CD14-positive monocyte (primary cell): ENCODE measurements at regions not wholly inside any gene's neighbourhood (a gene's known extent, or its start where the extent isn't known, plus 50 kb on each side); places are given as distances from the start of the nearest gene placed in this dataset.
A peak's percentile ranks its signal among the peaks of the same experiment; 100 is the strongest.

Experiments
- DNase-seq, 3 donors: peaks; one replicate each; pipeline ENCODE4 v3.0.0-alpha.2; 2011 to 2022
- H2AFZ ChIP-seq: 2 replicates; pipeline ENCODE4 v1.6.0; 2012; ENCODE audit warnings: mild to moderate bottlenecking, low read depth, low read length, inconsistent platforms; ENCODE audit not compliant: insufficient read depth, poor library complexity, severe bottlenecking
- H3K27ac ChIP-seq, 2 donors: 1 replicate in 1 of 2; 2 replicates in 1 of 2; pipeline ENCODE4 v1.5.1; 2012 to 2013; ENCODE audit warnings: low read length in 2 of 2, control low read depth in 1 of 2, inconsistent platforms in 1 of 2, low read depth in 1 of 2, mild to moderate bottlenecking in 1 of 2
- H3K27me3 ChIP-seq, 2 donors: one replicate each; pipeline versions ENCODE4 v1.6.0 to v1.6.1; 2011 to 2013; ENCODE audit warnings: low read length in 2 of 2; ENCODE audit not compliant: control insufficient read depth in 2 of 2, insufficient read depth in 2 of 2
- H3K36me3 ChIP-seq, 2 donors: replicated peaks in 1 of 2; 1 replicate in 1 of 2; 2 replicates in 1 of 2; pipeline versions ENCODE4 v1.5.1 to v1.6.1; 2012 to 2013; ENCODE audit warnings: low read length in 2 of 2, control low read depth in 1 of 2, inconsistent platforms in 1 of 2, mild to moderate bottlenecking in 1 of 2; ENCODE audit not compliant: insufficient read depth in 2 of 2, control insufficient read depth in 1 of 2
- H3K4me1 ChIP-seq, 2 donors: 1 replicate in 1 of 2; 2 replicates in 1 of 2; pipeline versions ENCODE4 v1.5.1 to v1.6.1; 2012 to 2013; ENCODE audit warnings: low read length in 2 of 2, control low read depth in 1 of 2, inconsistent platforms in 1 of 2, mild to moderate bottlenecking in 1 of 2, moderate library complexity in 1 of 2; ENCODE audit not compliant: insufficient read depth in 2 of 2, control insufficient read depth in 1 of 2
- H3K4me2 ChIP-seq: replicated peaks from 2 replicates; pipeline ENCODE3; 2012; ENCODE audit warnings: low read length, moderate library complexity, mild to moderate bottlenecking; ENCODE audit not compliant: poor library complexity, severe bottlenecking; ENCODE audit errors: extremely low read depth
- H3K4me3 ChIP-seq, 3 experiments: fragments of 200-600 bp in 1 of 3; sonication (generic) in 1 of 3; replicated peaks in 1 of 3; 1 replicate in 2 of 3; 2 replicates in 1 of 3; pipeline ENCODE4 v1.5.1; 2011 to 2013; ENCODE audit warnings: low read length in 3 of 3, mild to moderate bottlenecking in 3 of 3, control low read depth in 2 of 3, low read depth in 2 of 3, inconsistent platforms in 1 of 3, moderate library complexity in 1 of 3
- H3K79me2 ChIP-seq: 2 replicates; pipeline ENCODE4 v1.6.0; 2012; ENCODE audit warnings: mild to moderate bottlenecking, control low read depth, inconsistent platforms, low read length, moderate library complexity; ENCODE audit not compliant: insufficient read depth
- H3K9ac ChIP-seq: 2 replicates; pipeline ENCODE4 v1.6.0; 2017; ENCODE audit warnings: low read length, mild to moderate bottlenecking; ENCODE audit not compliant: insufficient read depth, poor library complexity, severe bottlenecking
- H3K9me3 ChIP-seq, 2 donors: replicated peaks in 1 of 2; 1 replicate in 1 of 2; 2 replicates in 1 of 2; pipeline versions ENCODE4 v1.5.1 to v1.6.1; 2012 to 2013; ENCODE audit warnings: low read length in 2 of 2, control low read depth in 1 of 2; ENCODE audit not compliant: control insufficient read depth in 1 of 2, insufficient read depth in 1 of 2
- H4K20me1 ChIP-seq: 2 replicates; pipeline ENCODE4 v1.6.0; 2012; ENCODE audit warnings: mild to moderate bottlenecking, low read length, control low read depth, moderate library complexity; ENCODE audit not compliant: insufficient read depth
- H3K27ac Mint-ChIP-seq, 7 donors: one replicate each; pipeline ENCODE4 v1.8.0; 2020; ENCODE audit warnings: mild to moderate bottlenecking in 7 of 7, mixed read lengths in 7 of 7, moderate library complexity in 6 of 7, inconsistent platforms in 2 of 7
- H3K27me3 Mint-ChIP-seq, 3 donors: one replicate each; pipeline ENCODE4 v1.8.0; 2021 to 2022; ENCODE audit warnings: low read depth in 3 of 3, mild to moderate bottlenecking in 3 of 3, mixed read lengths in 3 of 3, moderate library complexity in 3 of 3, inconsistent platforms in 1 of 3
- H3K36me3 Mint-ChIP-seq, 2 donors: one replicate each; pipeline ENCODE4 v1.8.0; 2020; ENCODE audit warnings: mixed read lengths in 2 of 2, inconsistent platforms in 1 of 2, mild to moderate bottlenecking in 1 of 2
- H3K4me1 Mint-ChIP-seq: one replicate; pipeline ENCODE4 v1.8.0; 2020; ENCODE audit warnings: mild to moderate bottlenecking, mixed read lengths
- H3K4me3 Mint-ChIP-seq, 2 donors: one replicate each; pipeline ENCODE4 v1.8.0; 2020; ENCODE audit warnings: mild to moderate bottlenecking in 2 of 2, mixed read lengths in 2 of 2, moderate library complexity in 1 of 2
- H3K9me3 Mint-ChIP-seq, 7 donors: one replicate each; pipeline ENCODE4 v1.8.0; 2020 to 2022; ENCODE audit warnings: mixed read lengths in 7 of 7, mild to moderate bottlenecking in 6 of 7, moderate library complexity in 6 of 7, inconsistent platforms in 2 of 7
- CTCF ChIP-seq: fragments of 200-600 bp; IDR thresholded peaks from one replicate; pipeline ENCODE4 v1.8.0; 2022; ENCODE audit warnings: antibody characterized with exemption, mild to moderate bottlenecking
- WGBS: methylation state at CpG from one replicate; pipeline ENCODE4 v1.1.5; 2013; ENCODE audit warnings: missing lambda C conversion rate; ENCODE audit not compliant: insufficient coverage; 5-methylcytosine and 5-hydroxymethylcytosine counted together
- intact Hi-C, 2 donors: fragments of 100-400 bp; cut with micrococcal nuclease; formaldehyde crosslinking; loops; one replicate each; pipeline versions ENCODE4 v1.15.0 to v1.15.1; 2023

- peaks cover 0 to 5% (median 2%) of the 10 kb centered on the region in 3 donors for H3K27me3 Mint-ChIP-seq
- H3K9me3 Mint-ChIP-seq: peaks cover 0 to 2% (median 0%) of the 10 kb centered on the region in 7 donors
- no peak overlapping the region for H3K4me3 ChIP-seq
- H3K4me1 Mint-ChIP-seq: peaks cover 4% of the 10 kb centered on the region
- no peaks in the 10 kb centered on the region for H4K20me1 ChIP-seq
- no peaks in the 10 kb centered on the region for H3K79me2 ChIP-seq
- DNase-seq: no peak
- no peaks in the 10 kb centered on the region for H3K4me1 ChIP-seq
- no peak overlapping the region for H3K27ac ChIP-seq
- no peak overlapping the region for H3K4me3 Mint-ChIP-seq
- intact Hi-C loops: no loop called here
- no peak overlapping the region for H3K4me2 ChIP-seq
- H3K9me3 ChIP-seq: no peaks in the 10 kb centered on the region
- TF ChIP-seq CTCF: no peak
- WGBS: 50% methylated on average over 2 of the region's 5 CpGs
- H2AFZ ChIP-seq: no peak overlapping the region
- no peaks in the 10 kb centered on the region for H3K36me3 Mint-ChIP-seq
- H3K27ac Mint-ChIP-seq: peak overlapping the region in 1 of 7 donors; percentile 22
- no peaks in the 10 kb centered on the region for H3K27me3 ChIP-seq
- no peak overlapping the region for H3K9ac ChIP-seq
- no peaks in the 10 kb centered on the region for H3K36me3 ChIP-seq
These were observed 52.9 kb upstream of the CTIF start for GRCh38 chr18:48485828-48486405.

GRCh38 chr18:48481092-48481491 lies 57.7 kb upstream of the CTIF start:
- Mint-ChIP-seq H3K9me3 (no peaks in the 10 kb centered on the region), H3K4me3 (no peak overlapping the region), H3K4me1 (peaks cover 4% of the 10 kb centered on the region), H3K27ac (no peak overlapping the region), H3K27me3 (no peaks in the 10 kb centered on the region), H3K36me3 (no peaks in the 10 kb centered on the region)
- Histone ChIP-seq H2AFZ (no peak overlapping the region), H4K20me1 (no peaks in the 10 kb centered on the region), H3K4me3 (no peak overlapping the region), H3K9ac (no peak overlapping the region), H3K9me3 (no peaks in the 10 kb centered on the region), H3K4me2 (no peak overlapping the region), H3K79me2 (no peaks in the 10 kb centered on the region), H3K36me3 (no peaks in the 10 kb centered on the region), H3K4me1 (no peaks in the 10 kb centered on the region), H3K27me3 (no peaks in the 10 kb centered on the region), H3K27ac (no peak overlapping the region)
- no CpG with 5 or more reads among the region's 2 CpGs for WGBS
- no peak for DNase-seq
- intact Hi-C loops: no loop called here
- no peak for TF ChIP-seq CTCF
